ENCODE measurements at regions not wholly inside any gene's neighbourhood (a gene's known extent, or its start where the extent isn't known, plus 50 kb on each side); places are given as distances from the start of the nearest gene placed in this dataset.

GRCh38 chr7:84624527-84624926 is 429.9 kb upstream of the SEMA3A start:
- TF ChIP-seq CTCF (IDR thresholded peaks at IDR 0.05; ENCODE audit: insufficient read depth, low read depth, low read length), result no peak
- DNase-seq (ENCODE audit: low read depth), result no peak
- no peak overlapping the region for H3K4me3 ChIP-seq (ENCODE audit: low read depth, low read length)

DNA sequence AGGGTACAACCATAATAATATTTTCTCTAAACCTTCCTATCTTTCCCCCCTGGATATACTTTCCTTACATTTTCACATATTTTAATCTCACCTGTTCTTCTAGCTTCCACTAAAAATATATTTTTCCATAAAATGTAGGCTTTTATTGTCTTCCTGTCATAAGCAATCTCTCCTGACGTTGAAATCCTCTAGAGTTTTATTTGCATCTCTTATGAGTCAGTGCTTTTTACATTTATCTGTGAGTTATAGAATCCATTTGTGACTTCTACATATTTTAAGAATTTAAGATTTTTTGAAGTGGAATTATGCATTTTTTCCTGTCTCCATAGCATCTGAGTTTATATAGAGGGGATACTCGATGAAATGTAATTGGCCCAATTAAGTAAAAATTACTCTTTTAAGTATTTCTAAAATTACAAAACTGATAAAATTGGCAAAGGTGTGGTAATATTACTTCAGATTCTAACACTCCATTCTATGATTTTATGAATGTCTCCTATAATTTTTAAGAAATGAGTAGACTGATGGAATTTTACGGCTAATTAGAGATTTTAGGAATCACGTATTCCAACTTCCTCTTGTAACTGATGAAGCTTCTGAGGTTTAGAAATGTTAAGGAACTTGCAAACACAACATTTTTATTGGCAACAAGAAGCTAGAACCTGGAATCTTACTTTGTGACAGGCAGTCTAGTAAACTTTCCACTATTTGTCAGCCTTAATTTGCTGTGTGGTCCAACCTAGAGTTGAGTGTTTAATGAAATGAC is 422.9 kb upstream of the SEMA3A start:
- H3K4me3 ChIP-seq (ENCODE audit: low read depth, low read length), result no peak overlapping the region
- TF ChIP-seq CTCF (IDR thresholded peaks at IDR 0.05; ENCODE audit: insufficient read depth, low read depth, low read length), result no peak
- no peak for DNase-seq (ENCODE audit: low read depth)

DNA sequence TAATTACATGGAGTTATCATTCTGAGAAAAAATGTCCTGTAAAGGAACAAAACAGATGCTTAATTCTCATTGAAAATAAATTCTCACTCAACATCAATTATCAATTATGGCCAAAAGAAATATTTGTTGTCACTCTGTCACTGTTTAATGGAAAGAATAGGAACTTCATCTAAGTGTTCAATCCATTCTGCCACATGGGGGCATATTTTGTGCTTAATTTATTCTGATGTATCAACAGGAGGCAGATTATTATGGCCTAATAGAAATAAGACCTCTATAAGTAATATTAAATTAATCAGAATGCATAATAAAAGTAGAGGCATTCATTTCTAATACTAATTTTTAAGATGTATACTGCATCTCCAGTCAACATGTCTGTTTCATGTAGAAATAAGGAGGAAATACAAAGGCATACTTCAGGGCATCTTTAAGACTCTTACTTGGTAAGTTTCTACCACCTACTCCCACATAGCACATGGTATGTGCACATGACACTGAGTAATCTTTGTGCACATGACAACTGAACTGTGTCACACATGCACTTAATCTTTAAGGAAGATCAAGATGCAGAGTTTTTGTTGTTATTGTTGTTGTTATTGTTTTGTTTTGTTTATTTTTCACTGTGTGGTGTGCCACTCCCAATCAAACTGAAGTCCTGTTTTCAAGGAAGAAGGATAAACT is 420.4 kb upstream of the SEMA3A start:
- TF ChIP-seq CTCF (IDR thresholded peaks at IDR 0.05; ENCODE audit: insufficient read depth, low read depth, low read length), result peak; percentile 10
- H3K4me3 ChIP-seq (ENCODE audit: low read depth, low read length), result no peak overlapping the region
- DNase-seq (ENCODE audit: low read depth), result no peak

- no peak for TF ChIP-seq CTCF (IDR thresholded peaks at IDR 0.05; ENCODE audit: insufficient read depth, low read depth, low read length)
- H3K4me3 ChIP-seq (ENCODE audit: low read depth, low read length), result no peak overlapping the region
- no peak for DNase-seq (ENCODE audit: low read depth)
Observed at GRCh38 chr7:84612981-84613681, 418.5 kb upstream of the SEMA3A start.

GRCh38 chr7:84611391-84611790 is 416.8 kb upstream of the SEMA3A start:
- H3K4me3 ChIP-seq (ENCODE audit: low read depth, low read length), result no peak overlapping the region
- DNase-seq (ENCODE audit: low read depth), result no peak
- no peak for TF ChIP-seq CTCF (IDR thresholded peaks at IDR 0.05; ENCODE audit: insufficient read depth, low read depth, low read length)

DNA sequence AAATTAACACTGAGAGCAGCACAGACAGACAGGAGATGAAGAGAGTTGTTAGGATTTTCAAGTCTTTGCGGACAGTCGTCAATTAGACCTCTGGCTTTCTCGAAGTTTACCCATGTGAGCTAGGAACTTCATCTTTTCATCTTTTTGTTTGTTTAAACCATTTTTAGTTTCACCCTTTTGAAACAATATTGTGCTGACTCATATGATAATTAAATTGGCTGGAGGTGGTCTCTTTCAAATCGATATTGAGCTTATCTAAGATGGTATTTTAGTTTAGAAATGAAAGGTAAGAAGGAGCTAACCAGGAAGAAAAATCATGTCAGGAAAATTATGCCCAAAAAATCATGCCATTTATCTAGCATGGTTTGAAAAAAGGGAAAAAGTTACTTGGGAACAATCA is 415.8 kb upstream of the SEMA3A start:
- no peak for TF ChIP-seq CTCF (IDR thresholded peaks at IDR 0.05; ENCODE audit: insufficient read depth, low read depth, low read length)
- H3K4me3 ChIP-seq (ENCODE audit: low read depth, low read length), result no peak overlapping the region
- DNase-seq (ENCODE audit: low read depth), result no peak

Measured in fibroblast of villous mesenchyme (primary cell).